IMR-90 (cell line): ENCODE measurements at regions not wholly inside any gene's neighbourhood (a gene's known extent, or its start where the extent isn't known, plus 50 kb on each side); places are given as distances from the start of the nearest gene placed in this dataset.

Experiments
- ATAC-seq: fragments of 200-7000 bp; cut with Tn5 transposase; 2 replicates; pipeline ENCODE4 v1.9.1; 2020; ENCODE audit warnings: low read depth, mild to moderate bottlenecking, moderate library complexity
- BruUV-seq: library from RNA; stranded (reverse); fragments of 400-500 nt; replicated peaks from 2 replicates; lab custom pipeline; 2021; lab: Mats Ljungman, UMichigan
- CTCF ChIA-PET: fragments of 300-600 bp; formaldehyde crosslinking; extraction: SDS; loops from one replicate; lab custom pipeline; 2021; ENCODE audit warnings: antibody characterized with exemption; lab: Yijun Ruan, JAX
- POLR2A ChIA-PET: fragments of 300-600 bp; sonication (Branson Sonifier 250); formaldehyde crosslinking; loops from one replicate; lab custom pipeline; 2022; ENCODE audit warnings: antibody characterized with exemption; ENCODE audit not compliant: unreplicated experiment; lab: Charles Lee
- DNase-seq: peaks from one replicate; pipeline ENCODE4 v3.0.0; 2013
- H2AFZ ChIP-seq: replicated peaks from 2 replicates; pipeline ENCODE3; 2013; ENCODE audit warnings: low read length, mild to moderate bottlenecking; ENCODE audit not compliant: poor library complexity
- H2AK5ac ChIP-seq: 2 replicates; pipeline ENCODE4 v1.6.1; 2013; ENCODE audit warnings: low read depth, low read length, inconsistent platforms
- H2AK9ac ChIP-seq: replicated peaks from 2 replicates; pipeline ENCODE3; 2013; ENCODE audit warnings: mild to moderate bottlenecking, low read depth, low read length, moderate library complexity; ENCODE audit not compliant: poor library complexity
- H2BK120ac ChIP-seq: 2 replicates; pipeline ENCODE4 v1.6.1; 2013; ENCODE audit warnings: low read depth, low read length, inconsistent platforms
- H2BK15ac ChIP-seq: 3 replicates; pipeline ENCODE4 v1.6.1; 2013; ENCODE audit warnings: low read depth, low read length, inconsistent platforms
- H2BK20ac ChIP-seq: 2 replicates; pipeline ENCODE4 v1.6.1; 2013; ENCODE audit warnings: low read depth, mild to moderate bottlenecking, inconsistent platforms, low read length, moderate library complexity
- H2BK5ac ChIP-seq: 2 replicates; pipeline ENCODE4 v1.6.1; 2013; ENCODE audit warnings: mild to moderate bottlenecking, low read depth, low read length, inconsistent platforms; ENCODE audit not compliant: poor library complexity, severe bottlenecking
- H3K14ac ChIP-seq: replicated peaks from 2 replicates; pipeline ENCODE4 v1.6.1; 2013; ENCODE audit warnings: low read depth, low read length, inconsistent platforms
- H3K18ac ChIP-seq: 2 replicates; pipeline ENCODE4 v1.6.1; 2013; ENCODE audit warnings: low read depth, low read length, control low read depth
- H3K23ac ChIP-seq: 2 replicates; pipeline ENCODE4 v1.6.1; 2013; ENCODE audit warnings: low read depth, low read length, inconsistent platforms
- H3K27ac ChIP-seq: 2 replicates; pipeline ENCODE4 v1.5.1; 2013; ENCODE audit warnings: mild to moderate bottlenecking, control low read depth, low read length; ENCODE audit not compliant: insufficient read depth
- H3K27me3 ChIP-seq: 2 replicates; pipeline ENCODE4 v1.6.1; 2013; ENCODE audit warnings: low read length; ENCODE audit not compliant: control insufficient read depth, insufficient read depth
- H3K36me3 ChIP-seq: 2 replicates; pipeline ENCODE4 v1.6.1; 2013; ENCODE audit warnings: low read length, mixed read lengths; ENCODE audit not compliant: control insufficient read depth, insufficient read depth
- H3K4ac ChIP-seq: 2 replicates; pipeline ENCODE4 v1.6.1; 2013; ENCODE audit warnings: low read depth, low read length, inconsistent platforms
- H3K4me1 ChIP-seq: 2 replicates; pipeline ENCODE4 v1.6.1; 2013; ENCODE audit warnings: low read length, mixed read lengths; ENCODE audit not compliant: control insufficient read depth, insufficient read depth
- H3K4me2 ChIP-seq: 2 replicates; pipeline ENCODE4 v1.6.1; 2013; ENCODE audit warnings: low read depth, mild to moderate bottlenecking, control low read depth, low read length, moderate library complexity
- H3K4me3 ChIP-seq: 2 replicates; pipeline ENCODE4 v1.5.1; 2013; ENCODE audit warnings: low read depth, mild to moderate bottlenecking, control low read depth, low read length, moderate library complexity; ENCODE audit not compliant: insufficient read depth
- H3K56ac ChIP-seq: 2 replicates; pipeline ENCODE4 v1.6.1; 2013; ENCODE audit warnings: low read length, inconsistent platforms; ENCODE audit not compliant: insufficient read depth; ENCODE audit errors: extremely low read depth
- H3K79me1 ChIP-seq, 2 experiments: 2 replicates each; pipeline ENCODE4 v1.6.1; 2013; ENCODE audit warnings: low read length in 2 of 2, inconsistent platforms in 1 of 2, low read depth in 1 of 2
- H3K9ac ChIP-seq: 2 replicates; pipeline ENCODE4 v1.6.1; 2013; ENCODE audit warnings: low read depth, low read length, control low read depth
- H3K9me1 ChIP-seq: 2 replicates; pipeline ENCODE4 v1.6.1; 2013; ENCODE audit warnings: low read length, inconsistent platforms; ENCODE audit not compliant: insufficient read depth
- H3K9me3 ChIP-seq: 2 replicates; pipeline ENCODE4 v1.6.1; 2013; ENCODE audit warnings: low read length; ENCODE audit not compliant: control insufficient read depth, insufficient read depth
- H4K20me1 ChIP-seq: 2 replicates; pipeline ENCODE4 v1.6.1; 2013; ENCODE audit warnings: low read length, inconsistent platforms; ENCODE audit not compliant: insufficient read depth
- H4K5ac ChIP-seq: 2 replicates; pipeline ENCODE4 v1.6.1; 2013; ENCODE audit warnings: mild to moderate bottlenecking, low read depth, low read length, control low read depth
- H4K8ac ChIP-seq, 2 experiments: 2 replicates each; pipeline ENCODE4 v1.6.1; 2013; ENCODE audit warnings: low read depth in 2 of 2, low read length in 2 of 2, control low read depth in 1 of 2, inconsistent platforms in 1 of 2
- H4K91ac ChIP-seq: 2 replicates; pipeline ENCODE4 v1.6.1; 2013; ENCODE audit warnings: low read depth, low read length, inconsistent platforms; ENCODE audit not compliant: insufficient read depth
- BHLHE40 ChIP-seq: fragments of 150-350 bp; IDR thresholded peaks from 2 replicates; pipeline ENCODE4 v1.6.1; 2016; ENCODE audit warnings: mild to moderate bottlenecking, low read depth, low read length
- CEBPB ChIP-seq: IDR thresholded peaks from 2 replicates; pipeline ENCODE4 v1.6.1; 2012; ENCODE audit warnings: low read depth, low read length, improper control_type of control experiment
- CHD1 ChIP-seq: IDR thresholded peaks from 2 replicates; pipeline ENCODE4 v1.6.1; 2012; ENCODE audit warnings: low read depth, low read length, improper control_type of control experiment
- ELK1 ChIP-seq: fragments of 150-350 bp; IDR thresholded peaks from 2 replicates; pipeline ENCODE4 v1.6.1; 2016; ENCODE audit warnings: low read depth, mild to moderate bottlenecking, low read length, moderate library complexity, borderline replicate concordance
- FOS ChIP-seq: fragments of 150-350 bp; IDR thresholded peaks from 2 replicates; pipeline ENCODE4 v1.6.1; 2016; ENCODE audit warnings: low read depth, low read length
- MAFK ChIP-seq: IDR thresholded peaks from 2 replicates; pipeline ENCODE4 v1.6.1; 2012; ENCODE audit warnings: low read depth, low read length, improper control_type of control experiment
- MAZ ChIP-seq: IDR thresholded peaks from 2 replicates; pipeline ENCODE4 v1.6.1; 2012; ENCODE audit warnings: low read depth, mild to moderate bottlenecking, low read length, improper control_type of control experiment, moderate library complexity, borderline replicate concordance
- NFE2L2 ChIP-seq: fragments of 150-350 bp; IDR thresholded peaks from 2 replicates; pipeline ENCODE4 v1.6.1; 2016; ENCODE audit warnings: low read depth, mild to moderate bottlenecking, low read length
- POLR2A ChIP-seq: IDR thresholded peaks from 2 replicates; pipeline ENCODE4 v1.6.1; 2012; ENCODE audit warnings: mild to moderate bottlenecking, low read depth, low read length
- RAD21 ChIP-seq: IDR thresholded peaks from 2 replicates; pipeline ENCODE4 v1.6.1; 2012; ENCODE audit warnings: low read length, improper control_type of control experiment
- RCOR1 ChIP-seq: IDR thresholded peaks from 2 replicates; pipeline ENCODE4 v1.6.1; 2012; ENCODE audit warnings: mild to moderate bottlenecking, low read length, improper control_type of control experiment; ENCODE audit not compliant: insufficient replicate concordance
- RFX5 ChIP-seq: IDR thresholded peaks from 2 replicates; pipeline ENCODE4 v1.8.0; 2012; ENCODE audit warnings: low read depth, mild to moderate bottlenecking, low read length, moderate library complexity
- USF2 ChIP-seq: fragments of 150-350 bp; IDR thresholded peaks from 2 replicates; pipeline ENCODE4 v1.6.1; 2017; ENCODE audit warnings: mild to moderate bottlenecking, antibody characterized with exemption, low read length, low read depth
- WGBS, 2 experiments: methylation state at CpG; one replicate each; pipeline versions ENCODE4 v1.1.5 to v1.1.7; 2013; ENCODE audit warnings: missing lambda C conversion rate in 2 of 2; ENCODE audit not compliant: insufficient read length in 1 of 2; ENCODE audit errors: extremely low coverage in 2 of 2; 5-methylcytosine and 5-hydroxymethylcytosine counted together
- dilution Hi-C: fragments of 300-500 bp; cut with HindIII; formaldehyde crosslinking; loops from one replicate; pipeline ENCODE4 v1.14.3; 2018; ENCODE audit warnings: low sequenced_read_pairs; ENCODE audit not compliant: unreplicated experiment
- in situ Hi-C: fragments of 300-500 bp; cut with MboI; formaldehyde crosslinking; loops from 3 replicates; pipeline ENCODE4 v1.14.3; 2019; ENCODE audit warnings: low sequenced_read_pairs, inconsistent platforms, mixed read lengths
- intact Hi-C: fragments of 100-400 bp; cut with micrococcal nuclease; formaldehyde crosslinking; loops from 2 replicates; pipeline ENCODE4 v1.10.0; 2022

DNA sequence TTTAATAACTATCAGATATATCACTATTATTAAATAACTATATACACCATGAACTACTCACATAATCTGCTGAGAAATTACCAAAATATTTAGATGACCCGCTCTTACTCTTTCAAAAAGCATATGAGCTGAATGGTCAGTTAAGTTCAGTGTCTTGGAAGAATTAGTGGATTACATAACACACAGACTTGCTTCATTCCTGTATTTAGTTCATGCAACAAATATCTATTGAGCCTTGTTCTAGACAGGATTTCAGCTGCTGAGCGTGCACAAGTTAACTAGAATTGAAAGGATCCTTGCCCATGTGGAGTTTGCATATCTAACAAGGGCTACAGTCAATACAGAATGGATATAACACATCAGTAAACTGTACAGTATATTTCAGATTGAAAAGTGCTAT, 566.2 kb downstream of the CBLN4 start:
- no peak overlapping the region for H4K8ac ChIP-seq
- H4K91ac ChIP-seq = no peak overlapping the region
- no peaks in the 10 kb centered on the region for H3K27me3 ChIP-seq
- no peak overlapping the region for H2BK15ac ChIP-seq
- no peak overlapping the region for H2BK5ac ChIP-seq
- H3K4me1 ChIP-seq = no peaks in the 10 kb centered on the region
- no peaks in the 10 kb centered on the region for H3K79me1 ChIP-seq
- no peak overlapping the region for H3K56ac ChIP-seq
- in situ Hi-C loops (no loop called here), dilution Hi-C loops (no loop called here), intact Hi-C loops (no loop called here)
- H2AK9ac ChIP-seq = no peak overlapping the region
- no peak overlapping the region for H2BK120ac ChIP-seq
- H3K9me3 ChIP-seq = peaks cover 15% of the 10 kb centered on the region
- H2AK5ac ChIP-seq = no peak overlapping the region
- H3K4ac ChIP-seq = no peak overlapping the region
- H4K20me1 ChIP-seq = no peaks in the 10 kb centered on the region
- no peak for ATAC-seq
- H3K9me1 ChIP-seq = no peaks in the 10 kb centered on the region
- H3K27ac ChIP-seq = no peak overlapping the region
- H3K36me3 ChIP-seq = no peaks in the 10 kb centered on the region
- ChIA-PET CTCF (no interaction called here), POLR2A (no interaction called here)
- BruUV-seq = no TSS peak
- no peak for DNase-seq
- H4K5ac ChIP-seq = no peak overlapping the region
- TF ChIP-seq MAZ = no peak
- TF ChIP-seq NFE2L2 = no peak
- TF ChIP-seq RAD21 = no peak
- TF ChIP-seq MAFK = no peak
- no peak for TF ChIP-seq CEBPB
- TF ChIP-seq POLR2A = no peak
- no peak for TF ChIP-seq RCOR1
- TF ChIP-seq USF2 = no peak
- no peak for TF ChIP-seq ELK1
- no peak for TF ChIP-seq CHD1
- TF ChIP-seq FOS = no peak
- TF ChIP-seq BHLHE40 = no peak
- no peak for TF ChIP-seq RFX5
- H3K9ac ChIP-seq = no peak overlapping the region
- no peak overlapping the region for H3K4me3 ChIP-seq
- H3K4me2 ChIP-seq = no peak overlapping the region
- no peak overlapping the region for H3K18ac ChIP-seq
- no peak overlapping the region for H3K23ac ChIP-seq
- H2BK20ac ChIP-seq = no peak overlapping the region
- H3K14ac ChIP-seq = no peak overlapping the region
- WGBS, 2 experiments = no CpG with 5 or more reads among the region's 2 CpGs
- H2AFZ ChIP-seq = no peak overlapping the region
